ENCODE measurements at regions not wholly inside any gene's neighbourhood (a gene's known extent, or its start where the extent isn't known, plus 50 kb on each side); places are given as distances from the start of the nearest gene placed in this dataset.

GRCh38 chr3:163786416-163786815 lies 1291.9 kb downstream of the SI start:
- no peak for TF ChIP-seq CTCF (IDR thresholded peaks at IDR 0.05)

- peak; percentile 51; the same call in 1 of the 2 replicates for TF ChIP-seq CTCF (IDR thresholded peaks at IDR 0.05)
These were observed 1292.6 kb downstream of the SI start for GRCh38 chr3:163785693-163786092.

- TF ChIP-seq CTCF (IDR thresholded peaks at IDR 0.05) = peak; percentile 69
These were observed 1298.6 kb downstream of the SI start for GRCh38 chr3:163779396-163780344.

GRCh38 chr3:163776743-163777142 lies 1301.6 kb downstream of the SI start:
- no peak for TF ChIP-seq CTCF (IDR thresholded peaks at IDR 0.05)

GRCh38 chr3:163773136-163773535 lies 1305.2 kb downstream of the SI start:
- TF ChIP-seq CTCF (IDR thresholded peaks at IDR 0.05) = no peak

GRCh38 chr3:163768048-163768447 lies 1310.2 kb downstream of the SI start:
- no peak for TF ChIP-seq CTCF (IDR thresholded peaks at IDR 0.05)

GRCh38 chr3:163766112-163766511 lies 1312.2 kb downstream of the SI start:
- TF ChIP-seq CTCF (IDR thresholded peaks at IDR 0.05) = no peak
